Prostate gland (tissue), 2 donors: ENCODE measurements at regions not wholly inside any gene's neighbourhood (a gene's known extent, or its start where the extent isn't known, plus 50 kb on each side); places are given as distances from the start of the nearest gene placed in this dataset.

Experiments used
- CTCF ChIP-seq, 4 experiments: fragments of 200-600 bp in 2 of 4; fragments of 450-650 bp in 2 of 4; sonication (generic) in 2 of 4; IDR thresholded peaks; 1 replicate in 3 of 4; 2 replicates in 1 of 4; pipeline ENCODE4 v1.5.1; 2016 to 2019; ENCODE audit warnings: antibody characterized with exemption in 4 of 4, mild to moderate bottlenecking in 2 of 4, moderate library complexity in 2 of 4
- POLR2A ChIP-seq: fragments of 450-650 bp; IDR thresholded peaks from one replicate; pipeline ENCODE4 v1.6.1; 2016; ENCODE audit warnings: antibody characterized with exemption, mild to moderate bottlenecking
- POLR2AphosphoS5 ChIP-seq: sonication (generic); formaldehyde crosslinking; IDR thresholded peaks from one replicate; pipeline ENCODE4 v1.6.1; 2017; ENCODE audit warnings: antibody characterized with exemption

DNA sequence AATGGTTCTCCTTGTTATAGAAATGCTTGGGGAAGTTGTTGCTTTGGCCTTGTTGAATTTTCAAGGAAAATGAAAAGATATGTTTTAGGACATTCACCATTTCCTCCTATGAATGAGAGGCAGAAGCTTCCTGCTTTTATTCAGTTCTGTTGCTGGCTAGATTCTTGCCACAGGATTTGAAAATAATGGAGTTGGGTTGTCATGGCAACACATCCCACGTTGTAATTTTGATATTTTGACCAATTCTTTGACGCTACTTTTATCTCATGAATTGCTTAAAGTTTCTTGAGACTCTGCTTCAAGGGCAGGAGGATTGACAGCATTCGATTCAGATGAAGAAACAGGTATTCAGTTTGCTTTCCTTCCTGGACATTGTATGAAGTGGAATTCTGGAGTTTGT lies 331.5 kb downstream of the PRDM2 start:
- TF ChIP-seq POLR2A: no peak
- TF ChIP-seq CTCF (IDR thresholded peaks at IDR 0.05): no peak
- no peak for TF ChIP-seq POLR2AphosphoS5
